ENCODE measurements at regions not wholly inside any gene's neighbourhood (a gene's known extent, or its start where the extent isn't known, plus 50 kb on each side); places are given as distances from the start of the nearest gene placed in this dataset.

GRCh38 chr9:79807971-79808370, 236.2 kb downstream of the TLE4 start:
- DNase-seq (no peak), ATAC-seq (ENCODE audit: low read depth) (no peak)
- H3K4me3 Mint-ChIP-seq: no peak overlapping the region
- ChIA-PET POLR2A (no interaction called here), CTCF (interaction anchor here (0.7 kb wide), 1 partner anchor 132 kb away, joined by 4 read pairs; no protein-coding TSS in a partner anchor)
- no peaks in the 10 kb centered on the region for H3K27me3 Mint-ChIP-seq
- H3K9me3 Mint-ChIP-seq: no peaks in the 10 kb centered on the region
- no peaks in the 10 kb centered on the region for H3K36me3 Mint-ChIP-seq (ENCODE audit: low read depth)
- peaks cover 28% of the 10 kb centered on the region for H3K4me1 Mint-ChIP-seq
- TF ChIP-seq CTCF (IDR thresholded peaks at IDR 0.05): no peak
- intact Hi-C loops (cut with micrococcal nuclease): no loop called here
- H3K27ac Mint-ChIP-seq: no peak overlapping the region

- intact Hi-C loops (cut with micrococcal nuclease): no loop called here
- Mint-ChIP-seq H3K27me3 (no peaks in the 10 kb centered on the region), H3K4me3 (no peak overlapping the region), H3K9me3 (no peaks in the 10 kb centered on the region), H3K36me3 (ENCODE audit: low read depth) (no peaks in the 10 kb centered on the region), H3K4me1 (peaks cover 9% of the 10 kb centered on the region), H3K27ac (no peak overlapping the region)
- no peak for DNase-seq
- TF ChIP-seq CTCF (IDR thresholded peaks at IDR 0.05): no peak
- POLR2A ChIA-PET: no interaction called here
- CTCF ChIA-PET: no interaction called here
- ATAC-seq (ENCODE audit: low read depth): no peak
Measured at GRCh38 chr9:79806086-79806485, 234.3 kb downstream of the TLE4 start.

GRCh38 chr9:79801459-79801858, 229.7 kb downstream of the TLE4 start:
- intact Hi-C loops (cut with micrococcal nuclease): no loop called here
- no peak overlapping the region for H3K27ac Mint-ChIP-seq
- CTCF ChIA-PET: no interaction called here
- H3K4me1 Mint-ChIP-seq: no peaks in the 10 kb centered on the region
- H3K36me3 Mint-ChIP-seq (ENCODE audit: low read depth): no peaks in the 10 kb centered on the region
- DNase-seq: no peak
- ATAC-seq (ENCODE audit: low read depth): no peak
- no peak for TF ChIP-seq CTCF (IDR thresholded peaks at IDR 0.05)
- H3K27me3 Mint-ChIP-seq: no peaks in the 10 kb centered on the region
- no peak overlapping the region for H3K4me3 Mint-ChIP-seq
- H3K9me3 Mint-ChIP-seq: no peaks in the 10 kb centered on the region
- POLR2A ChIA-PET: no interaction called here

GRCh38 chr9:79800578-79800977, 228.8 kb downstream of the TLE4 start:
- no peak for TF ChIP-seq CTCF (IDR thresholded peaks at IDR 0.05)
- no peaks in the 10 kb centered on the region for H3K36me3 Mint-ChIP-seq (ENCODE audit: low read depth)
- DNase-seq: no peak
- ChIA-PET CTCF (no interaction called here), POLR2A (interaction anchor here (0.6 kb wide), 1 partner anchor 1800 kb away, joined by 4 read pairs; no protein-coding TSS in a partner anchor)
- no peak overlapping the region for H3K4me3 Mint-ChIP-seq
- no peaks in the 10 kb centered on the region for H3K9me3 Mint-ChIP-seq
- H3K4me1 Mint-ChIP-seq: no peaks in the 10 kb centered on the region
- intact Hi-C loops (cut with micrococcal nuclease): no loop called here
- H3K27me3 Mint-ChIP-seq: no peaks in the 10 kb centered on the region
- ATAC-seq (ENCODE audit: low read depth): no peak
- H3K27ac Mint-ChIP-seq: no peak overlapping the region

GRCh38 chr9:79799691-79800335, 228.0 kb downstream of the TLE4 start:
- ChIA-PET POLR2A (no interaction called here), CTCF (no interaction called here)
- no peaks in the 10 kb centered on the region for H3K36me3 Mint-ChIP-seq (ENCODE audit: low read depth)
- ATAC-seq (ENCODE audit: low read depth): no peak
- TF ChIP-seq CTCF (IDR thresholded peaks at IDR 0.05): no peak
- H3K4me1 Mint-ChIP-seq: no peaks in the 10 kb centered on the region
- no peak overlapping the region for H3K4me3 Mint-ChIP-seq
- intact Hi-C loops (cut with micrococcal nuclease): no loop called here
- H3K9me3 Mint-ChIP-seq: no peaks in the 10 kb centered on the region
- no peak for DNase-seq
- H3K27me3 Mint-ChIP-seq: no peaks in the 10 kb centered on the region
- no peak overlapping the region for H3K27ac Mint-ChIP-seq

All from activated B cell treated with CpG ODN at 0.5 μM for 24 hours (primary cell).